GM15510 (cell line): ENCODE measurements at regions not wholly inside any gene's neighbourhood (a gene's known extent, or its start where the extent isn't known, plus 50 kb on each side); places are given as distances from the start of the nearest gene placed in this dataset.

Experiments
- POLR2A ChIP-seq: IDR thresholded peaks from 3 replicates; pipeline ENCODE4 v1.6.1; 2011; ENCODE audit warnings: borderline replicate concordance; ENCODE audit not compliant: insufficient read length; ENCODE audit errors: extremely low read depth

DNA sequence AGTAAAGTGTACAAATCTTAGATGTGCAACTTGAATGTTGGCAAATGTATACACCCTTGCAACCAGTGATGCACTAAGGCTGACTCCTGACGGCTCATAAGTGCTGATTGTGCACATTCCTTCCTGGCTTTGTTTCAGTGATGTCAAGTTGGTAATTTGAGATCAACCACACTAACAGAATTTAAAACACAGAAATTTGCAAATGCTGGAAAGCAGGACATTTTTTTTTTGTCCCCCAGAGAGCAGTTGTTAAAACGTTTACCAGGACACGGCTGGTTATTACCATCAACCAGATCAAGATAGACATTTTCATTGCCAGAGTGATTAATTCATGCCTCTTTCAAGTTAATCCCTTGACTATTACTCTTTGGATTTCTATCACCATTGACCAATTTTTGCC, 735.6 kb downstream of the RFPL4B start:
- no peak for TF ChIP-seq POLR2A

DNA sequence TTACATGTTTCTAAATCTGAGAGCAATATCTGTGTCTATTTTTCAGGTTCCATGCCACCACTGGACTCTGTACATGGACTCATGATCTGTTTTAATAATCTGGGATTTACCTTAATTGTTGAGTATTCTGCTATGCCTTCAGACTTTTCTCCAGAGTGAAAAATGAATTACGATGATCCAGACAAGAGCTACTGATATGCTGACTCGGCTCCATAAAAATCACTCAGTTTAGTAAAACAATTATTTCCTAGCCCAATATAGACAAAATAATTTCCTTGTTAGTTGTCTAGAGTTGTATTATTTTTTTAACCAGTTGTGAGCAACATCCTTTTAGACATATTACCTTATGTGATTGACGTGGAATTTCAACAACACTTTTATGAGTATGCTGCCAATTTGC, 736.8 kb downstream of the RFPL4B start:
- TF ChIP-seq POLR2A = no peak

DNA sequence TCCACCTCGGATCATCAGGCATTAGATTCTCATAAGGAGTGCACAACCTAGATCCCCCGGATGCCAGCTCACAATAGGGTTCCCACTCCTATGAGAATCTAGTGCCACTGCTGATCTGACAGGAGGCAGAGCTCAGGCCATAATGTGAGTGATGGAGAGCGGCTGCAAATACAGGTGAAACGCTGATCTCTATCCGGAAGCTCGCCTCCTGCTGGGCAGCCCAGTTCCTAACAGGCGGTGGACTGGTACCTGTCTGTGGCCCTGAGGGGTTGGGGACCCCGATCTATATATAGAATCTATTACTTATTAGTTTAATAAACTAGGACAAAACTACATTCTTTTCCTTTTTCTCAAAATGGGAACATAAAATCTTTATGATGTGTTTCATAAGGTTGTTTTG, 741.9 kb downstream of the RFPL4B start:
- TF ChIP-seq POLR2A = no peak

DNA sequence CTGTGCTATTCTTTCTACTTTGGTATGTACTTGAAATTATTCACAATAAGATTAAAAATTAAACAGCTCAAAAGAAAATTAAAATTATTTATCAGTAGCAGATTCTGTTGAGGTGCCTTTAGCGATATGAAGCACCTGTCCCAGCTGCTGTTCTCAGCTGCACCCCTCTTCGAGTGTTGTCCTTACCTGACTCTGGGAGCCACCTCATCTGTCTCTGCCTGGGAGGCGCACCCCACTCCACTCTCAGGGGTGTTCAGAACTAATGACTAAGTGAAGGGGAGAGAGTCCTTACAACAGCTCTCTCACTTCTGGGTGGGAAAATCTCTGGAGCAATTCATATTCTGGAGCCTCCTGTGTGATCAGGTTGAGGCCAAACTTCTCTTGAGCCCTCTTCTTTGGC, 745.7 kb downstream of the RFPL4B start:
- no peak for TF ChIP-seq POLR2A

DNA sequence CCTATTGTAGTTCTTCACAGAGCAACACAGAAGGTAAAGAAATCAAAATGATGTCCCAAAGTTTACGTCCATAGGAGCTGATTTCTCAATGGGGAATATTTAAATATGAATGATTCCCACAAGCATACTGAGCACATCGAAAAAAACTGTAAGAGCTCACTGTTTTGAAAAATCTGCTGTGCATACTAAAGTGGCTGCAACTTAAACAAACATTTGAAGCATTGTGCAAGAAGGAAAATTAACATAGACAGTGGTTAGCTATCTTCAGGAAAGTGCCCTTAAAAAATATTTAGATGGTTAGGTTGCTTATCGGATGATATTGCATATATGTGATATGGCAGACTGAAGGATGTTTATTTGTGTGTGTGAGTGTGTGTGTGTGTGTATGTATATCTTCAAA, 747.6 kb downstream of the RFPL4B start:
- no peak for TF ChIP-seq POLR2A

DNA sequence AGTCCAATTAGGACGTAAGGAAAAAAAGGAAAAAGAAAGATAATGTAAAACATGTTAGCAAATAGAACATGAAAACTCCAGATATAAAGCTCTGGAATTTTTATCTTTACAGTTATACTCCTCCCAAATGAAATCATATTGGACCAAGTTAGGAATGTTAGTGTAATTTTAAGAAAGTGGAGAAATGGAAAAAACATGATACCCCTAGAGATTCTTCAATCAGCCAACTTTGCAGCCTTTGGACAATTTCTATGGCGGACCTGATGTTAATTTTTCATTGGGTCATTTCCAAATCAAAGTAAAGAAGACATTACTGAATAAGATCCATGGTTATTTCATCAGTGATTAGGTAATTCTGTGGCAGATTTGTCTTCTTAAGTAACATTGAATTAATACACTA, 748.7 kb downstream of the RFPL4B start:
- TF ChIP-seq POLR2A = no peak

DNA sequence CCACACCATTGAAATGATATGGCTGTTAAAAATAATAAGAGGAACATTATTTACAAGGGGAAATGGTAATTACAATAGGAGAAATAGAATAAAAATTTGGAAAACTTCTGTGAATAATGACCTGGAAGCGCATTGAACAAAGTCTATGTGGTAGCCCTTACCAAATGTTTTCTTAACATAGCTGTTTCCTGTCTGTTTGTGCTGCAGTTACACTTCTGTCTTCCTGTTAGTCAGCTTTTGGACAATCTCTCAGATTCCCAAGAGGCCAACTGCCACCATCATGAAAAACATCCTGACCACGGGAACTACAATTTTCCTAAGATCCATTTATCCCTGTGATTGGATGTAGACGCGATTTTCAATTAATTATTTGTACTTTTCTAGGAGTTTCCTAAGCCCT, 754.4 kb upstream of the MARCKS start:
- TF ChIP-seq POLR2A = no peak

DNA sequence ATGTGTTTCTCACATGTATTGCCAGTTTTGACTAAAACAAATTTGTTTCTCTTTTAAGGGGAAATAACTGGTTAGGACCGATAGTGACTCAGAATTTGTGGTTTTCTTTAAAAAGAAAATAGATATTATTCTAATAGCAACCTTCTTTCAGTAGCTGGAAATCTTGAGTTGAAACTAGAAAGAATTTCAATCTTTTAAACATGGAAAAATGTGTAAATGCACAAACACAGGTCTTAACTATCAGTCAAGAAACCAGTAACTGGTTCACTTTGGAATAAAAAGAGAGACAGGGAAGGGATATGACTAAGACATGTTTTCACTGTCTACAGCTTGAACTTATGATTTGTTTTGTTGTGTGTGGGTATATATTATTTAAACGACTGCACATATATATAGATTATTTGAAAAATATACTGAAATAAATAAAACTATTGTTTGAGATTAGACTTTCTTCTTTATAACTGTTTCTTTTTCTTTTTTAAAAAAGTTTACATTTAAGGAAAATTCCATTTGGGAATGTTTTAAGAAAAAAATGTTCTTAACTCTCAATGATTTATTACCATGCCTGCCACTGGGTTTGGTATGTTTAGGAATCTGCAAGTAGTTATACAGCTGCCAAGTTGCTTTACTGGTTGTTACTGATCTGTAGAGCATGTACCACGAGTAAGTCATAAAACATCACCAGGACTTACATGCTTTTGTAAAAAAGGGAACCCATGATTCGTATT, 753.3 kb upstream of the MARCKS start:
- no peak for TF ChIP-seq POLR2A

DNA sequence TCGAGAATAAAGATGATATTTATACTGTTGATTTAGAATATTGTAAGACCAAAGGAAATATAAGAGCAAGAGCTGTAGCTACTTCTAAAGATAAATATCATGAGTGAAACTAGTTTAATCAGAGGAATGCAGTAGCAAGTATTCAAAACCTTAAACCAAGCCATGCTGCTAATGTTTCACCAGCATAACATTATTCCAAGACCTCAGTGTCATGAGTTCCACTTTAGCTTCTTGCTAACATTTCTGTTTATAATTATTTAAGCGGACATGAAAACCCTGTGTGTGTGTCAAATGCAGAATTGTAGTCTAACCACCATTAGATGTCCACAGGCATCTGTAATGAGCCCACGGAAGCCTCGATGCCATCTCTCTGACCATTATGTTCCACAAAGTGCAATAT, 752.6 kb upstream of the MARCKS start:
- TF ChIP-seq POLR2A = no peak

DNA sequence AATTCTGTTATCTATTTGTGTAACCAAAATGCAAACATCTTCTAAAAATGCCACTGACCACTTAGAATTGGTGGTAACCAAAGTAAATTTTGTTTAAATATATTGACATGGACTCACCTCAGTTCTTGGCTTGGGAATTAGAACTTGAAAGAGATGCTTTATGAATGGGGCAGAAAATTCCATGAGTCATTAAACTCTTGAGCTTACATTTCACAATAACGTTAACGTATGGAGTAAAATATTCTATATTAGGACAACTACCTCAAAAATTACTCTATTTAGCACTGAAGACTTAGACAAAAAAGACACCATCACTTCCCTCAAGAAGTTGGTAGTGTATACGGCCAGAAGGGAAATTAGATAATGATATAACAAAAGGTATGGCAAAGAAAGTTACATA, 752.2 kb upstream of the MARCKS start:
- no peak for TF ChIP-seq POLR2A

DNA sequence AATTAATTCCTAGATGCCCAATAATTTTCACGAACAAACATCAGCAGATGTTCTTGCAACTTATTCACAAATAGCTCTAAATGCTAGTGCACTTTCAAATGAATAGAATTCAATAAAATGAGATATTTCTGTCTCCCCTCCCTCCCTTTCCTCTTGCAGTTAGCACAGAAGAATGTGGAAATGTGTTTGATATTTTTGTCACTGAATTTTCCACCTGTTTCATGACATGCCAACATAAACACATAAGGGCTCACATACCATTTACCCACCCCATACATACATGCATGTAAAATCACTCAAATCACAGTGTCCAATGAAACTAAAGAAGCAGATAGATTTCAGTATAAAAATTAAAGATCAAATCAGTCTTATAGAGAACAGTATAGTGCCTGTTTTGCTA, 746.9 kb upstream of the MARCKS start:
- TF ChIP-seq POLR2A = no peak

DNA sequence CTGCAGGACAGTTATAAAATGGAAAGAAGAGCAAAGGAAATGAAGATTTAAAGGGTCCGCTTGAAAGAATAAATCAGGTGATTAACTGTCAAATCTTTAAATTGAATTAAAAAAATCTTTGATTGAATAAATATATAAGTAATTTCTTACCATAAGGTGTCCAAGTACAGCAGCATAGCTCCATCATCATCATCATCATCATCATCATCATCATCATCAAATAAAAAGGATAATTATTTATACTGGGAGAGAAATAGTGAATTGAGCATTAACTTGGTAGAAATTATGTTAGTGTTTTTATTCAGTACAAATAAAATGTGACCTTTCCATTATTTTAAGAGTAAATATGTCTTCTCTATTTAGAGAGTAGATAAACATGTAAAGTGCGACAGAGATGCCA, 745.6 kb upstream of the MARCKS start:
- TF ChIP-seq POLR2A = no peak

DNA sequence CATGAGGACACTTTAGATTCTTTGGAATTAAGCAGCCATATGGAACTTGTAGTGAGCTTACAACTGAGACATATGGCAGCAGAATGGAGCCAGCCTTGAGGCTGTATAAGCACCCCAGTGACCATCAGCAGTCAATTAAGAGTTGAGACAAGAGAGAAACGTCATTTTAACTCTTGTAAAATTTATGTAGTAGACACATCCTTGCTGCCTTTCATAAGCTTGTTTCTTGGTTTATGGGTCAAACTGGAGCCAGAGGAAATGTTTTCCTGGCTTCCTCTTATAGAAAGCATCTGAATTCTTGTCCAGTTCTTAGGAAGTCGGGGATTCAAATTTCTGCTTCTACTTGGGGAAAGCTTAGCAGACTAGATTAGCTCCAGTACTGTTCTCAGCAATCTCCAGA, 745.1 kb upstream of the MARCKS start:
- TF ChIP-seq POLR2A = no peak

DNA sequence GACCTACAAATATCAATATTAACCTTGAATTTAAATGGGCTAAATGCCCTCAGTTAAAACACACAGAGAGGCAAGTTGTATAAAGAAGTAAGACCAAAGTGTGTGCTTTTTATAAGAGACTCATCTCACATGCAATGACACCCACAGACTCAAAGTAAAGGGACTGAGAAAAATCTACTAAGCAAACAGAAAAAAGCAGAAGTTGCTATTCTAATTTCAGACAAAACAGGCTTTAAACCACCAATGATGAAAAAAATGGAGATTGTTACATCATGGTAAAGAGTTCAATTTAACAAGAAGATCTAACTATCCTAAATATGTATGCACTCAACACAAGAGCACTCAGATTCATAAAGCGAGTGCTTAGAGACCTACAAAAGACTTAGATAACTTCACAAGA, 741.9 kb upstream of the MARCKS start:
- no peak for TF ChIP-seq POLR2A

DNA sequence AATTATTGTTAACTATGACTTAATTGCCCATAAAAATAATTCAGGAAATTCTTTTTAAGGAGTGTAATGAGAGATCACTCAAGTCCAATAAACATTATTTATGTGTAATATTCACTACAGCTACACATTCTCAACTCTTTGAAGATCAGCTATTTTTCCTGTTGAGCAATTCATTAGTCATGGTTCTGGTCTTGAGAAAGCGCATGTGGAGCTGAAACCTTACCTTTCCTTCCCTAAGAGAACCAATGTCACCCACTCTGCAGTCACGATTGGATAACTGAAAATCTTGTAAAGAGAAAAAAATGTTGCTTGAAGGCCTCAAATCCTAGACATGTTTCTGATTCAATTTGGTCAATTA, 736.9 kb upstream of the MARCKS start:
- no peak for TF ChIP-seq POLR2A

DNA sequence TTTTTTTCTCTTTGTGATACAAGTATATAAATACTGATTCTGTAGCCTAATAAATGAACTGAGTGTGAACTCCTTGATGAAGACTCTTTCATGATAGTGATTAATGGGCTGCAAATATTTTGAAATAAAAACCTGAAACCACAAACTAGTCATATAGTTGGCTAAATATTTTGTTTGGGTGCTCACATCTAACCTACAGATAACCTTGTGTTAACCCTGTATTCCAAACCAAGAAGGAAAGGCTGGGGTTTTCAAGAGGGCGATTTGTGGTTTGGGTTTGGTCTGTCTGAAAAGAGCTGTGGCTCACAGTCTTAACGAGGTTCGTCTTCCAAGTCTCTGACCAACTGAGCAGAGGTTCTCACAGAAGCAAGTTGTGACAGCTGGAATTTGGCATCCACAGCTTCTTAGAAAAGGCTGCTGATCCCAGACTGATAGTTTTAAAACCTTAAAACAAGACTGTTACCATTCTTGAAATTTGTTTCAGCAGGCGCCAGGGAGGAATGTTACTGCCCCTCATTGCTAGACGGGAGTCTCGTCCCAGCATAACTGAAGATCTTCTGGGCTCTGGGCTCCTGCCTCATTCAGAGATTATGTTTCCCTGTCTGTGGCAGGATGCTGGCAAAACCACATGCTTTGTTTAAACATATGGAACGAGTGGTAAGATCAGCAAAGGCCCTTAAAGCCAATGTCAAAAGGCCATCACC, 736.4 kb upstream of the MARCKS start:
- TF ChIP-seq POLR2A = no peak
